ENCODE measurements at regions not wholly inside any gene's neighbourhood (a gene's known extent, or its start where the extent isn't known, plus 50 kb on each side); places are given as distances from the start of the nearest gene placed in this dataset.

GRCh38 chr22:49140911-49141665 lies 686.6 kb downstream of the BRD1 start:
- no peak for DNase-seq

DNA sequence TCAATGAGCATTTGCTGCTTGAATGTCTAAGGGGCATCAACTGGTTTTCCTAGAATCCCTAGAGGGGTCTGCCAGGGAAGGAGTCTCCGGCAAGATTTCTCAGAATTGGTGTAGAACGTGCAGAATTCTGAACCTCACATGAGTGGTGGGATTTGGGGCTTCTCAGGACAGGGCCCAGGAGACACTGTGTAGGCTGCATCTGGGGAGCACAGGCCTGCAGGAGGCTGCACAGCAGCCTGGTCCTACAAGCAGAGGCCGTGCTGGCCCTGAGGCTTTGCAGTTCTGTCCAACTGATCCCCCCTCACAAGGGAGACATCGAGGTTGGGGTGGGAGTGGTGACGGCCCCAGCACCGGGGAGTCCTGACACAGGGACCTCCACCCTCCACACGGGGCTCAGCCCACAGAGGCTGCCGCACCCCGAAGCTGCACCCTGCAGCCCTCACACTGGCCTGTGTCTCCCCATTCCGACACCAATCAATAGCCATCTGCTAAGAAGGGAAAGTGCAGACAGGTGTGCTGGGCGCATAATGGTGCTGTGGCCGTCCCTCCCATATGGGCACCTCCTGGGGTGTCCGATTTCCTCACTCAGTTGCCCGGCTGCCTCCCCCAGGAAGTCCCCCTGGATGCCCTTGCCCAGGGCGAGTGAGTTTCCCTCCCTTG lies 688.1 kb downstream of the BRD1 start:
- no peak for DNase-seq

GRCh38 chr22:49138250-49138790 lies 689.4 kb downstream of the BRD1 start:
- DNase-seq: no peak

DNA sequence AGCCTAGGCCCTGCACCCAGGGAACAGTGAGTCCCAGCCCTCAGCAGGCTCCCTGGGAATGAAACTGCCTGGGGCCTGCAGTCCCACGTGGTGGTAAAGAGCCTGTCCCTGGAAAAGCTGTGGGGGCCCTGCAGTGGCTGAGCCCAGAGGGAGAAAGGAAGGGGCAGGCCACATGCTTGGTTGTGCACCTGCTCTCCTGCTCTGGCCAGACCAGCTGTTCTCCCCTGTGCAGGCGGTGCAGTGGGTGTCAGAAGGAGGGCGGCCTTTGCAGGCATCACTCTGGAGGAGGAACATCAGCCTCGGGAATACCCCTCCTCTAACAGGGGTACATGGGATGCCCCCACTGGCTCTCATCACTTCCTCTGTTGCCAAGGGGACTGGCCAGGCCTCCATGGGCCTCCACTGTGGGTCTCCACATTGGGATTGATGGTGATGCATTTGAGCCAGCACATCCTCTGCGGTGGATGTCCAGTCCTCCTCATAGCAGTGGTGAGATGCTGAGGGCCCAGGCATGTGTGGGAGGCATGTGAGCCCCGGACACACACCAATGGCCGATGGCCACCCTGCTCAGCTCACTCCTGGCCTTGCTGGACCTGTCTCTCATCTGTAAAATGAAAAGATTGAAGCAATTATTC lies 690.4 kb downstream of the BRD1 start:
- no peak for DNase-seq

DNA sequence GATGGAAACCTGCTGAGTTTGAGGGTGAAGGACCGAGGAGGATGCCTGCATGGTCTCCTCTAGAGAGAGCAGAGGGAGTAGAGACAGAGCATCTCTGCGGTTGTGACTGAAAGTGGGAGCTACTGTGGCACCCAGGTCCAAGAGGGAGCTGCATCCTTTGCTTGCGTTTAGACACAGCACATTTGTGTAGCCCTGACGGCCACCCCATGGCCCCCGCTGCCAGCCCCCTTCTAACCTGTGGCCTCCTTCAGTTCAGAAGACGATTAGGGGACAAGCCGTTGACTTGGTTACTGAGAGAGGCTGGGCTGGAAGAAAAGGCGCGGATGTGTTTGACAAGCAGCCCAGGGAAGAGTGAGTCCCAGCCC lies 690.9 kb downstream of the BRD1 start:
- DNase-seq: no peak

GRCh38 chr22:49136041-49136815 lies 691.4 kb downstream of the BRD1 start:
- DNase-seq: no peak

DNA sequence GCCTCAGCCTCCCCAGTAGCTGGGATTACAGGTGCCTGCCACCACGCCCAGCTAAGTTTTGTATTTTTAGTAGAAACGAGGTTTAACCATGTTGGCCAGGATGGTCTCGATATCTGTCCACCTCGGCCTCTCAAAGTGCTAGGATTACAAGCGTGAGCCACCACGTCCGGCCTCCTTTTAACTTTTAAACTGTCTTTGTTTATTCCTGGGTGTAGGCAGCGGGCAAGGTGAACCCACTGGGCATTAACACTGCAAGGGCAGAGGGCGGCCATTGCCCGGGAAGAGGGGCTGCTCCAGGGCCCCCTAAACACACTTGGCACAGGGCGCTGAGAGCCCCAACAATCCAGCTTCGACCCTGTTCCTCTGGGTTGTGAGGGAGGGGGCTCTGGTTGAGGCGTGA lies 693.6 kb downstream of the BRD1 start:
- no peak for DNase-seq

DNA sequence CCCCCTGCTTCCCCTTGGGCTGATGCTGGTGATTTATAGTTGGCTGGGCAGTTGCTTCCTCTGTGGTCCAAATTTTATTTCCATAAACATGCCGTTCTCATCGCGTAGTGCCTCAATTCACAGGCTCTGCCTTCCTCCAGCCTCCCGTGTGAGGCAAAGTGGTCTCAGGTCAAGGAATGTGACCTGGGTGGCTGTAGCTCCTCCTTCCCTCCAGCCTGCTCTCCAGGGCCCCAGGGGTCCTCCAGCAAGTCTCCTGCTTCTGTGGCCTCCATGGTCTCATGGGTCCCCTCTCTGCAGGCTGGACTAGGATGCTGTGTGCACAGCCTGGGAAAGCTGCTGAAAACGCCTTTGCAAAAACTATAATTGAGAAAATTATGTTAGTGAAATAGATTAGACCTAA lies 694.1 kb downstream of the BRD1 start:
- DNase-seq: no peak

DNA sequence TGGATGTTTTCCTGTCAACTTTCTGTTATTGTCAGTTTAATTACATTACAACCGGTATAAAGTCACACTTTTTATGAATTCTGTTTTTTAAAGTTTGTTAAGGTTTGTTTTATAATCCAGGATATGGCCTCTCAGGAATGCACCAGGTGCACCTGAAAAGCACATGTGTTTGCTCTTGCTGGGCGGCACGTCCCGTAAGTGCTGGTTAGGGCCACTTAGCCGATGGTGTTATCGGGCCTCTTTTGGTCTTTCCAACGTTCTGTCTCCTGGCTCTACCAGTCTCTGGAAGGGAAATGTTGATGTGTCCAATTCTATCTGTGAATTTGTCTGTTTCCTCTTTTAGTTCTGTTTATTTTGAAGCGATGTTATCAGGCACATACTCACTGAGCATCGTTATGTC lies 695.7 kb downstream of the BRD1 start:
- DNase-seq: no peak

- no peak for DNase-seq
These were observed 697.9 kb downstream of the BRD1 start for GRCh38 chr22:49129736-49130135.

- DNase-seq: no peak
These were observed 698.8 kb downstream of the BRD1 start for GRCh38 chr22:49128874-49129273.

DNA sequence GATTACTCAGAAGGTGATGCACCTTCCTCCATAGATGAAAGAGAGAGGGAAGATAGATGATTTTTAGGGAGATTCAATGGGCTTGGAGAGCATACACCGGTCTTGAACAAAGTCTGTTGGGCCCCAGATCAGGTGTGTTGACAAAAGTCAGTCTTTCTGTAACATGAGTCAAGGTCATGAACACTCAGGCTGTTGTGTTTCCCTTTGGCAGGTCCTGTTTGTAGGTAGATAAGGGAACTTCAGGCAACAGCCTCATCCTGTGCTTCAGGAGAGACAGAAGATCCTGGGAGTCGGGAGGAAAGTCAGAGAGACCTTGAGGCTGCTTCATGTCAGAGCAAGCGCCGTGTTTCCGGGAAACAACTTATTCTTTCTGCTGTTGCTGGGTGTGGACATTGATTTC lies 703.1 kb downstream of the BRD1 start:
- no peak for DNase-seq

DNA sequence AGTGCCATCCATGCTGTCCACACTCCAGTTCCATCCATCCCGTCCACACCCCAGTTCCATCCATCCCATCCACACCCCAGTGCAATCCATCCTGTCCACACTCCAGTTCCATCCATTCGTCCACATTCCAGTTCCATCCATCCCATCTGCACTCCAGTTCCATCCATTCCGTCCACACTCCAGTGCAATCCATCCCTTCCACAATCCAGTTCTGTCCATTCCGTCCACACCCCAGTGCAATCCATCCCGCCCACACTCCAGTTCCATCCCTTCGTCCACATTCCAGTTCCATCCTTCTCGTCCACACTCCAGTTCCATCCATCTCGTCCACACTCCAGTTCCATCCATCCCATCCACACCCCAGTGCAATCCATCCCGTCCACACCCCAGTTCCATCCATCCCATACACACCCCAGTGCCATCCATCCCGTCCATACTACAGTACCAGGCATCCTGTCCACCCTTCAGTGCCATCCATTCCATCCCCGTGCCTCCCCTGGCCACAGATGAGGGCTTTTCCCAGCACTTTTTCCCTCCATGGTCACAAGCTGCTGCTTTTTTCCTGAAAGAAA lies 704.0 kb downstream of the BRD1 start:
- no peak for DNase-seq

- no peak for DNase-seq
These were observed 708.1 kb downstream of the BRD1 start for GRCh38 chr22:49119551-49119952.

DNA sequence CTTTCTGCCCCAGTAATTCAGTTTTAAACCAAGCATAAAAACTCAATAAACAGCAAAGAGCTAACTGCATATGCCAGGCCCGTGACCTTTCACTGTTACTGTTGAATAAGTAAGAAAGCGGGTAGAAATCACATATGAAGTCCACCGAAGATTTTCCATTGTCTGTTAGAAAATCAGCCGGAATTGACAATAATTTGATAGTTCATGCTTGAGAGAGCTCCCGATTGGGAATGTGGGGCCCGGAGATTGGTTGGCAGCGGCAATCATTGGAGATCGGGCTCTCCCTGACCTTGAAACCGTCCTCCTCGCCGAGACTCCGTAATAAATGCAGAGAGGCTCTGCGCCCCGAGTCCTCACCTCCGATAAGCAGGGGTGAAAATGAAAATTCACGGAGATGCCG lies 709.6 kb downstream of the BRD1 start:
- no peak for DNase-seq

- DNase-seq: no peak
These were observed 710.2 kb downstream of the BRD1 start for GRCh38 chr22:49117486-49117885.

- no peak for DNase-seq
These were observed 711.1 kb downstream of the BRD1 start for GRCh38 chr22:49116486-49117120.

DNA sequence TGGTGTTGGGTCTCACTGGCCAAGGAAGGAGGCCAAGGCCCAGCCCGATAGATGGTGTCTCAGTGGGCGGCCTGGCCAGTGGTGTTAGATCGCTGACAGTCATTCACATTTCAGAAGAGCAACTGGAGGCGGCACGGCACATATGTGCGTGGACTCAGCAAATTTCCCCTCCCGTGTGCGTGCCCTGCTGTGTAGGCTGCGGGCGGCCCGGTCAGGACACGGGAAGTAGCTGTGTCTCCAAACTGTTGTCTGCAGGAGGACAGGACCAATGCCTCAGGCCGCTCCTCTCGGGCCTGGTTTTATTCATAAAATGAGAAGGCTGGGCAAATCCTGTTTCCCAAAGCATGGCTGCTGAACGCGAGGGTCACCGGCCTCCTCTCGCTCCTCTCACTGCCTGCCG lies 711.7 kb downstream of the BRD1 start:
- DNase-seq: no peak

GRCh38 chr22:49115197-49115596 lies 712.5 kb downstream of the BRD1 start:
- no peak for DNase-seq

GRCh38 chr22:49113758-49114157 lies 713.9 kb downstream of the BRD1 start:
- no peak for DNase-seq

- DNase-seq: no peak
These were observed 714.7 kb downstream of the BRD1 start for GRCh38 chr22:49112661-49113626.
